Stimulated activated CD4-positive, alpha-beta T cell treated with anti-CD3 and anti-CD28 coated beads, Interleukin-4, amount 100 ng/mL, for 48 hours (primary cell): ENCODE measurements at regions not wholly inside any gene's neighbourhood (a gene's known extent, or its start where the extent isn't known, plus 50 kb on each side); places are given as distances from the start of the nearest gene placed in this dataset.
"Not testable (repeated sequence)": the region's sequence is repeated elsewhere in the genome, so short reads cannot be mapped to it uniquely, and the experiment has no call there.

Experiments used
- DNase-seq, 2 donors: peaks; one replicate each; pipeline ENCODE4 v3.0.0-alpha.2; 2020; ENCODE audit warnings: low read depth in 2 of 2

- no peak for DNase-seq
Measured at GRCh38 chr5:123718238-123718637, 206.3 kb downstream of the CSNK1G3 start.

GRCh38 chr5:123717139-123717538 is 205.2 kb downstream of the CSNK1G3 start:
- DNase-seq, result no peak

GRCh38 chr5:123710031-123710430 is 198.1 kb downstream of the CSNK1G3 start:
- no peak for DNase-seq

- no peak for DNase-seq
Measured at GRCh38 chr5:123709422-123709821, 197.4 kb downstream of the CSNK1G3 start.

- no peak for DNase-seq
Measured at GRCh38 chr5:123708074-123708806, 196.3 kb downstream of the CSNK1G3 start.

GRCh38 chr5:123706531-123706930 is 194.6 kb downstream of the CSNK1G3 start:
- no peak for DNase-seq

- no peak for DNase-seq
Measured at GRCh38 chr5:123705741-123706140, 193.8 kb downstream of the CSNK1G3 start.

GRCh38 chr5:123701511-123702200 is 189.7 kb downstream of the CSNK1G3 start:
- DNase-seq, result no peak

- no peak for DNase-seq
Measured at GRCh38 chr5:123700624-123701287, 188.8 kb downstream of the CSNK1G3 start.

GRCh38 chr5:123699571-123699970 is 187.6 kb downstream of the CSNK1G3 start:
- no peak for DNase-seq

- not testable (repeated sequence) for DNase-seq
Measured at GRCh38 chr5:123698937-123699336, 187.0 kb downstream of the CSNK1G3 start.

GRCh38 chr5:123696921-123697341 is 185.0 kb downstream of the CSNK1G3 start:
- DNase-seq, result no peak

- DNase-seq, result no peak
Measured at GRCh38 chr5:123690821-123691220, 178.8 kb downstream of the CSNK1G3 start.

- no peak for DNase-seq
Measured at GRCh38 chr5:123681061-123681460, 169.1 kb downstream of the CSNK1G3 start.

GRCh38 chr5:123673107-123673506 is 161.1 kb downstream of the CSNK1G3 start:
- DNase-seq, result no peak

- no peak for DNase-seq
Measured at GRCh38 chr5:123671711-123672456, 159.9 kb downstream of the CSNK1G3 start.

GRCh38 chr5:123671042-123671441 is 159.1 kb downstream of the CSNK1G3 start:
- peak; percentile 22 to 32 for DNase-seq
